ENCODE measurements at regions not wholly inside any gene's neighbourhood (a gene's known extent, or its start where the extent isn't known, plus 50 kb on each side); places are given as distances from the start of the nearest gene placed in this dataset.

DNA sequence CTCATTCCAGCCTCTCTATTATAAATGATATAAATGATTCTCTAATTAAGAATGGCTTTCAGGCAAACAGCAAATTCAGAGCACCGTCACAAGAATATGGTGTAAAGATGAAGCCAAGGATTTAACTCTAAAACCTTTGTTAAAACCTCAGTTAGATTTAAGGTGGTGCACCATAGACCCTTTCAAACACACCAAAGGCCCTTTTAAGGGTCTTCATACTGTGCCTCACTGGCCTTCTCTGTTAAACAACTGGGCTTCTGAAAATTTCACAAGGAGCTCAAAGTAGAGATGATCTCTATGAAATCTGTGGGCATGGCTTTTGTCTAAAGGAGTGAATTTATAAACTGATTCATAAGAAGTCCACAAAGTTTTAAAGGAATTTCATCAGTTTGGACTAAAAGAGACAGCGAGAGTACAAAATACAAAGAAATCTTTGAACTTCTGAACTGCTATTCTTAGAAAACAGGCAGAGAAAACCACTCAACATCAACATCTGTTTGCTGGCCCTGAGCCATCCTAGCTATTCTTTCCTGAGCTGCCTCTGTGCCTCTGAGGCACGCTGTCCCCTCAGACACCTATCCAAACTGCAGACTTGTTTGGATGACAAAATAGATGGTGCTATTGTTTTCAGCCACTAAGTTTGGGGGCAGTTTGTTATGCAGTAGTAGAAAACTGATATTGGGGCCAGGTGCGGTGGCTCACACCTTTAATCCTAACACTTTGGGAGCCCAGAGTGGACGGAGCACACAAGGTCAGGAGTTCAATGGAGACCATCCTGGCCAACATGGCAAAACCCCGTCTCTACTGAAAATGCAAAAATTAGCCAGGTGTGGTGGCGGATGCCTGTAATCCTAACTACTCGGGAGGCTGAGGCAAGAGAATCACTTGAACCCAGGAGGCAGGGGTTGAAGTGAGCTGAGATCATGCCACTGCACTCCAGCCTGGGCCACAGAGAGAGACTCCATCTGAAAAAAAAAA, 72.9 kb upstream of the MYCN start:
- TF ChIP-seq, protein P1, sequence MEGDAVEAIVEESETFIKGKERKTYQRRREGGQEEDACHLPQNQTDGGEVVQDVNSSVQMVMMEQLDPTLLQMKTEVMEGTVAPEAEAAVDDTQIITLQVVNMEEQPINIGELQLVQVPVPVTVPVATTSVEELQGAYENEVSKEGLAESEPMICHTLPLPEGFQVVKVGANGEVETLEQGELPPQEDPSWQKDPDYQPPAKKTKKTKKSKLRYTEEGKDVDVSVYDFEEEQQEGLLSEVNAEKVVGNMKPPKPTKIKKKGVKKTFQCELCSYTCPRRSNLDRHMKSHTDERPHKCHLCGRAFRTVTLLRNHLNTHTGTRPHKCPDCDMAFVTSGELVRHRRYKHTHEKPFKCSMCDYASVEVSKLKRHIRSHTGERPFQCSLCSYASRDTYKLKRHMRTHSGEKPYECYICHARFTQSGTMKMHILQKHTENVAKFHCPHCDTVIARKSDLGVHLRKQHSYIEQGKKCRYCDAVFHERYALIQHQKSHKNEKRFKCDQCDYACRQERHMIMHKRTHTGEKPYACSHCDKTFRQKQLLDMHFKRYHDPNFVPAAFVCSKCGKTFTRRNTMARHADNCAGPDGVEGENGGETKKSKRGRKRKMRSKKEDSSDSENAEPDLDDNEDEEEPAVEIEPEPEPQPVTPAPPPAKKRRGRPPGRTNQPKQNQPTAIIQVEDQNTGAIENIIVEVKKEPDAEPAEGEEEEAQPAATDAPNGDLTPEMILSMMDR (IDR thresholded peaks at IDR 0.05; ENCODE audit: borderline replicate concordance, control extremely low read depth, extremely low read depth, insufficient read depth, missing control alignments) = no peak
- in situ Hi-C loops (cut with MboI; ENCODE audit: low sequenced_read_pairs, unreplicated experiment) = no loop called here
- no peak for DNase-seq (ENCODE audit: low spot score)

DNA sequence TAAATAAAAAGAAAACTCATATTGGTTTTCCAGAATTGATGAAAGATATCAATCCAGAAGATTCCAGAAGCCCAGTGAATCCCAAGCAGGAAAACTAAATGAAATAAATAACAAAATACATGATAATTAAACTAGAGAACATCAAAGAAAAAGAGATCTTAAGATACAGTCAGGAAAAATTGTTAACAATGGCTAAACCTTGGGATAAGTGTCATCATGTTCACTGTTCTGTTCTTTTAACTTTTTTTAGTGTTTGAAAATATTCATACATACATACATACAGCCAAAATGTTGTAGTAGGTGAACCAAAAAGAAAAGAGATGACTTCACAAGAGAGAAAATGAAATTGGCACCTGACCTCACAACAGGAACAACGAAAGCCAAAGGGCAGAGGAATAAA, 72.2 kb upstream of the MYCN start:
- in situ Hi-C loops (cut with MboI; ENCODE audit: low sequenced_read_pairs, unreplicated experiment) = no loop called here
- DNase-seq (ENCODE audit: low spot score) = no peak
- TF ChIP-seq, protein P1 (IDR thresholded peaks at IDR 0.05; ENCODE audit: borderline replicate concordance, control extremely low read depth, extremely low read depth, insufficient read depth, missing control alignments) = no peak

GRCh38 chr2:15868704-15869103, 71.6 kb upstream of the MYCN start:
- in situ Hi-C loops (cut with MboI; ENCODE audit: low sequenced_read_pairs, unreplicated experiment) = no loop called here
- DNase-seq (ENCODE audit: low spot score) = no peak
- TF ChIP-seq, protein P1 (IDR thresholded peaks at IDR 0.05; ENCODE audit: borderline replicate concordance, control extremely low read depth, extremely low read depth, insufficient read depth, missing control alignments) = no peak

GRCh38 chr2:15869396-15869795, 71.0 kb upstream of the MYCN start:
- in situ Hi-C loops (cut with MboI; ENCODE audit: low sequenced_read_pairs, unreplicated experiment) = no loop called here
- TF ChIP-seq, protein P1 (IDR thresholded peaks at IDR 0.05; ENCODE audit: borderline replicate concordance, control extremely low read depth, extremely low read depth, insufficient read depth, missing control alignments) = no peak
- no peak for DNase-seq (ENCODE audit: low spot score)

DNA sequence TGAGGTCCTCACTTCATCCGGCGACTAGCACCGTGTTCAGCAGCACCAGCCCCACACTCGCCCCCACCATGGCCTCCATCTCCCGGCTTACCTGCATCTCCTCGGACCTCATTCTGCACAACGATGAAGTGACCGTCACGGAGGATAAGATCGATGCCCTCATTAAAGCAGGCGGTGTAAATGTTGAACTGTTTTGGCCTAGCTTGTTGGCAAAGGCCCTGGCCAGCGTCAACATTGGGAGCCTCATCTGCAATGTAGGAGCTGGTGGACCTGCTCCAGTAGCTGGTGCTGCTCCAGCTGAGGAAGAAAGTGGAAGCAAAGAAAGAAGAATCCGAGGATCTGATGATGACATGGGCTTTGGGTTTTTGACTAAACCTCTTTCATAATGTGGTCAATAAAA, 70.5 kb upstream of the MYCN start:
- no peak for DNase-seq (ENCODE audit: low spot score)
- TF ChIP-seq, protein P1 (IDR thresholded peaks at IDR 0.05; ENCODE audit: borderline replicate concordance, control extremely low read depth, extremely low read depth, insufficient read depth, missing control alignments) = no peak
- in situ Hi-C loops (cut with MboI; ENCODE audit: low sequenced_read_pairs, unreplicated experiment) = no loop called here

DNA sequence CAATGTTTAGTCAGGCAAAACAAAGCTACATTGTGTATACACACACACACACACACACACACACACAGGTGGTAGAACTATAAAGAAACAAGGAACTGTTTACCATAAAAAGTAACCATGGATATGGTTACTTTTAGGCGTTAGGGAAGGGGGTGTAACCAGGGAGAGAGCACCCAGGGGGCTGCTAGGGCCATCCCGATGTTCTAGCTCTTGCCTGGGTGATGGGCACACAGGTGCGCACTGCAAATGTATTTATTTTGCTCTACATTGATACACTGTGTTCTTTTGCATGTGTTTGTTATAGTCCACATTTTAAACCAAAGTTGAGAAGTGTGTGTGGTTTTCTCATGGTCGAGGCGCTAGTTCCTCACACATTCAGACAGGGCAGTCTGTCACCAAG, 69.8 kb upstream of the MYCN start:
- in situ Hi-C loops (cut with MboI; ENCODE audit: low sequenced_read_pairs, unreplicated experiment) = no loop called here
- DNase-seq (ENCODE audit: low spot score) = no peak
- TF ChIP-seq, protein P1 (IDR thresholded peaks at IDR 0.05; ENCODE audit: borderline replicate concordance, control extremely low read depth, extremely low read depth, insufficient read depth, missing control alignments) = no peak
